Mammary epithelial cell (primary cell): ENCODE measurements at regions not wholly inside any gene's neighbourhood (a gene's known extent, or its start where the extent isn't known, plus 50 kb on each side); places are given as distances from the start of the nearest gene placed in this dataset.

Experiments
- CTCF ChIP-seq, 2 donors: IDR thresholded peaks in 1 of 2; conservative IDR thresholded peaks in 1 of 2; 2 replicates each; pipeline ENCODE4 v1.5.1; 2011 to 2012; ENCODE audit warnings: inconsistent platforms in 2 of 2, low read length in 2 of 2, mild to moderate bottlenecking in 2 of 2, control low read depth in 1 of 2, low read depth in 1 of 2; ENCODE audit not compliant: insufficient read depth in 1 of 2; ENCODE audit errors: extremely low read depth in 1 of 2
- EZH2 ChIP-seq: IDR thresholded peaks from 2 replicates; pipeline ENCODE4 v1.6.1; 2012; ENCODE audit warnings: low read length, inconsistent platforms, borderline replicate concordance

- TF ChIP-seq CTCF (conservative IDR thresholded peaks at IDR 0.05 in 1 of 2, IDR thresholded peaks at IDR 0.05 in 1 of 2; ENCODE audit: extremely low read depth in 1 of 2, insufficient read depth in 1 of 2, low read depth in 1 of 2, low read length in 2 of 2) (no peak), EZH2 (no peak)
Measured at GRCh38 chr12:30025317-30025716, 241.6 kb upstream of the TMTC1 start.
